22Rv1 (cell line): ENCODE measurements at regions not wholly inside any gene's neighbourhood (a gene's known extent, or its start where the extent isn't known, plus 50 kb on each side); places are given as distances from the start of the nearest gene placed in this dataset.

ENCODE experiments used
- ZFX ChIP-seq: fragments of 450-650 bp; IDR thresholded peaks from 2 replicates; pipeline ENCODE4 v1.6.1; 2017; ENCODE audit warnings: antibody characterized with exemption, borderline replicate concordance
- TF ChIP-seq, protein P1 (sequence below): fragments of 450-650 bp; IDR thresholded peaks from 2 replicates; pipeline ENCODE4 v1.5.1; 2017; ENCODE audit warnings: mild to moderate bottlenecking

DNA sequence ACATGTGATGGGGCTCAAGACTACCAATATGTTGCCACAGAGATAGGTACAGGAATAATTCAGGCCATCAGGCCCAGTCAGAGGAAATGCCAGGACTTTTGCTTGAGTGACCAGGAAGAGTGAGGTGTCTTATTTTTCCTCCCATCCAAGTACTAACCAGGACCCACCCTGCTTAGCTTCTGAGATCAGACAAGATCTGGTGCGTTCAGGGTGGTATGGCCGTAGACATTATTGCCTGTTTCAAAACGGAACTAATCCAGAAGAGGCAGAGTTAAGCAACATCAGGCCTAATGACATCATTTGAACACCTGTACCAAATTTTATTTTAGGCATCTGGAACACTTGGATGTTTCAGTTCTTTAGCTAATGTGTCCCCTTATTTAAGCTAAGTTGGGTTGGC, 205.5 kb upstream of the POU2AF2 start:
- TF ChIP-seq, protein P1, sequence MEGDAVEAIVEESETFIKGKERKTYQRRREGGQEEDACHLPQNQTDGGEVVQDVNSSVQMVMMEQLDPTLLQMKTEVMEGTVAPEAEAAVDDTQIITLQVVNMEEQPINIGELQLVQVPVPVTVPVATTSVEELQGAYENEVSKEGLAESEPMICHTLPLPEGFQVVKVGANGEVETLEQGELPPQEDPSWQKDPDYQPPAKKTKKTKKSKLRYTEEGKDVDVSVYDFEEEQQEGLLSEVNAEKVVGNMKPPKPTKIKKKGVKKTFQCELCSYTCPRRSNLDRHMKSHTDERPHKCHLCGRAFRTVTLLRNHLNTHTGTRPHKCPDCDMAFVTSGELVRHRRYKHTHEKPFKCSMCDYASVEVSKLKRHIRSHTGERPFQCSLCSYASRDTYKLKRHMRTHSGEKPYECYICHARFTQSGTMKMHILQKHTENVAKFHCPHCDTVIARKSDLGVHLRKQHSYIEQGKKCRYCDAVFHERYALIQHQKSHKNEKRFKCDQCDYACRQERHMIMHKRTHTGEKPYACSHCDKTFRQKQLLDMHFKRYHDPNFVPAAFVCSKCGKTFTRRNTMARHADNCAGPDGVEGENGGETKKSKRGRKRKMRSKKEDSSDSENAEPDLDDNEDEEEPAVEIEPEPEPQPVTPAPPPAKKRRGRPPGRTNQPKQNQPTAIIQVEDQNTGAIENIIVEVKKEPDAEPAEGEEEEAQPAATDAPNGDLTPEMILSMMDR = no peak
- no peak for TF ChIP-seq ZFX
